ENCODE measurements at regions not wholly inside any gene's neighbourhood (a gene's known extent, or its start where the extent isn't known, plus 50 kb on each side); places are given as distances from the start of the nearest gene placed in this dataset.

DNA sequence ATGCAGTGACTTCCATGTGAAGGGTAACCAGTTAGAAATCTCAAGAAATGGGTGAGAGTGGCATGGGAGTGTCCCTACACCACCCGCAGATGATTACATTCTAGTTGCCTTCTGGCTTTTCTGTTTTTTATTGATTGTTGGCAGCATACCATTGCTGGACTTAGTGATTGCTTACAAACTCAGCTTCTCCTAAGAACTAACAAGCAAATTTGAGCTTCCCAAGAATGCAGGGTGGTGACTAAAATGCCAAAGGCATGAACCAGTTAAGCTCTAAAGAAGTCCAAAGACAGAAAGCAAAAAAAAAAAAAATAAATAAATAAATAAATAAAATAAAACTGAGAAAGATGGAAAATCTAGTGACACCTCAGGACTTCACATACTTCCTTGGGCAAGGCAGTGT, 245.5 kb upstream of the PARD3B start:
- Histone ChIP-seq H2AFZ (ENCODE audit: insufficient read depth, low read depth, low read length, poor library complexity, severe bottlenecking) (no peak overlapping the region), H3K9me3 (ENCODE audit: control extremely low read depth in 1 of 3, control insufficient read depth in 2 of 3, insufficient read depth in 1 of 3, low read length in 2 of 3) (no peaks in the 10 kb centered on the region), H3K27me3 (replicated peaks in 1 of 4; ENCODE audit: control extremely low read depth in 1 of 4, control insufficient read depth in 3 of 4, insufficient read depth in 4 of 4, low read length in 3 of 4) (no peaks in the 10 kb centered on the region), H3K4me3 (ENCODE audit: control extremely low read depth in 1 of 5, extremely low read depth in 1 of 5, insufficient read depth in 1 of 5, low read depth in 2 of 5, low read length in 4 of 5) (no peak overlapping the region), H3K4me1 (ENCODE audit: control insufficient read depth in 2 of 2, insufficient read depth in 2 of 2, low read length in 2 of 2) (no peaks in the 10 kb centered on the region), H3K4me2 (replicated peaks; ENCODE audit: low read depth, low read length, poor library complexity, severe bottlenecking) (no peak overlapping the region), H3K9ac (ENCODE audit: low read length) (no peak overlapping the region), H3K79me2 (ENCODE audit: control insufficient read depth, insufficient read depth, low read length) (no peaks in the 10 kb centered on the region), H3K27ac (ENCODE audit: low read length in 2 of 2) (no peak overlapping the region), H3K36me3 (replicated peaks in 1 of 2; ENCODE audit: control extremely low read depth in 1 of 2, control insufficient read depth in 1 of 2, extremely low read depth in 1 of 2, insufficient read depth in 2 of 2, low read length in 1 of 2) (no peaks in the 10 kb centered on the region), H4K20me1 (ENCODE audit: control insufficient read depth, insufficient read depth, low read length, poor library complexity, severe bottlenecking) (no peaks in the 10 kb centered on the region)
- Mint-ChIP-seq H3K9me3 (ENCODE audit: insufficient read depth) (no peaks in the 10 kb centered on the region), H3K27ac (no peak overlapping the region), H3K4me1 (no peaks in the 10 kb centered on the region), H3K4me3 (no peak overlapping the region), H3K27me3 (peaks cover 3% of the 10 kb centered on the region)
- CTCF ChIA-PET, result no interaction called here
- intact Hi-C loops (cut with micrococcal nuclease), result no loop called here
- TF ChIP-seq, protein P1, sequence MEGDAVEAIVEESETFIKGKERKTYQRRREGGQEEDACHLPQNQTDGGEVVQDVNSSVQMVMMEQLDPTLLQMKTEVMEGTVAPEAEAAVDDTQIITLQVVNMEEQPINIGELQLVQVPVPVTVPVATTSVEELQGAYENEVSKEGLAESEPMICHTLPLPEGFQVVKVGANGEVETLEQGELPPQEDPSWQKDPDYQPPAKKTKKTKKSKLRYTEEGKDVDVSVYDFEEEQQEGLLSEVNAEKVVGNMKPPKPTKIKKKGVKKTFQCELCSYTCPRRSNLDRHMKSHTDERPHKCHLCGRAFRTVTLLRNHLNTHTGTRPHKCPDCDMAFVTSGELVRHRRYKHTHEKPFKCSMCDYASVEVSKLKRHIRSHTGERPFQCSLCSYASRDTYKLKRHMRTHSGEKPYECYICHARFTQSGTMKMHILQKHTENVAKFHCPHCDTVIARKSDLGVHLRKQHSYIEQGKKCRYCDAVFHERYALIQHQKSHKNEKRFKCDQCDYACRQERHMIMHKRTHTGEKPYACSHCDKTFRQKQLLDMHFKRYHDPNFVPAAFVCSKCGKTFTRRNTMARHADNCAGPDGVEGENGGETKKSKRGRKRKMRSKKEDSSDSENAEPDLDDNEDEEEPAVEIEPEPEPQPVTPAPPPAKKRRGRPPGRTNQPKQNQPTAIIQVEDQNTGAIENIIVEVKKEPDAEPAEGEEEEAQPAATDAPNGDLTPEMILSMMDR (IDR thresholded peaks at IDR 0.05), result no peak
- TF ChIP-seq EZH2 (IDR thresholded peaks at IDR 0.05; ENCODE audit: borderline replicate concordance, insufficient read depth, low read depth, low read length, poor library complexity, severe bottlenecking), result no peak
- POLR2A ChIA-PET, result no interaction called here
- no peak for ATAC-seq (ENCODE audit: low read depth)
- DNase-seq, result no peak
- 88% methylated on average over 1 of the region's 1 CpG for WGBS (ENCODE audit: insufficient coverage)

DNA sequence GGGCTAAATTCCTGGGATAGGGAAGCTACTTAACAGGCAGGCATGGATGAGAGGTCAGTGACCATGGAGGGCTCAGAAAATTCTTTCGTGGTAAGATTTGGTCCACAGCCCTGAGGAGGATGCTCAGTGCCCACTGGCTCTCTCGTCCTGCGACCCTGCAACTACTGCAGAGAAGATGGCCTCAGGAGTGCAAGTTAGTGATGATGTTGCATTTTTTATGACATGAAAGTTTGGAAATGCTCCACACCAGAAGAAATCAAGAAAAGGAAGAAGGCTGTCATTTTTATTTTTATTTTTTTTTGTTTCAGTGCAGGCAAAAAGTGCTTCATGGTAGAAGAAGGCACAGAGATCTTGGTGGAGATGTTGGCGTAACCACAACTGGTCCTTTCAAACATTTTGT, 238.6 kb upstream of the PARD3B start:
- H3K27ac Mint-ChIP-seq, result no peak overlapping the region
- no peaks in the 10 kb centered on the region for H3K9me3 Mint-ChIP-seq (ENCODE audit: insufficient read depth)
- H3K27ac ChIP-seq (ENCODE audit: low read length in 2 of 2), result no peak overlapping the region

More for the DNA sequence above, 238.6 kb upstream of the PARD3B start:
- Histone ChIP-seq H3K36me3 (replicated peaks in 1 of 2; ENCODE audit: control extremely low read depth in 1 of 2, control insufficient read depth in 1 of 2, extremely low read depth in 1 of 2, insufficient read depth in 2 of 2, low read length in 1 of 2) (no peaks in the 10 kb centered on the region), H3K4me1 (ENCODE audit: control insufficient read depth in 2 of 2, insufficient read depth in 2 of 2, low read length in 2 of 2) (no peaks in the 10 kb centered on the region), H3K27me3 (replicated peaks in 1 of 4; ENCODE audit: control extremely low read depth in 1 of 4, control insufficient read depth in 3 of 4, insufficient read depth in 4 of 4, low read length in 3 of 4) (no peaks in the 10 kb centered on the region), H3K9me3 (ENCODE audit: control extremely low read depth in 1 of 3, control insufficient read depth in 2 of 3, insufficient read depth in 1 of 3, low read length in 2 of 3) (no peaks in the 10 kb centered on the region), H3K79me2 (ENCODE audit: control insufficient read depth, insufficient read depth, low read length) (no peaks in the 10 kb centered on the region), H3K4me2 (replicated peaks; ENCODE audit: low read depth, low read length, poor library complexity, severe bottlenecking) (no peak overlapping the region), H2AFZ (ENCODE audit: insufficient read depth, low read depth, low read length, poor library complexity, severe bottlenecking) (no peak overlapping the region), H3K9ac (ENCODE audit: low read length) (no peak overlapping the region), H4K20me1 (ENCODE audit: control insufficient read depth, insufficient read depth, low read length, poor library complexity, severe bottlenecking) (no peaks in the 10 kb centered on the region), H3K4me3 (ENCODE audit: control extremely low read depth in 1 of 5, extremely low read depth in 1 of 5, insufficient read depth in 1 of 5, low read depth in 2 of 5, low read length in 4 of 5) (no peak overlapping the region)
- H3K4me3 Mint-ChIP-seq, result no peak overlapping the region
- no peak for DNase-seq
- ATAC-seq (ENCODE audit: low read depth), result no peak
- POLR2A ChIA-PET, result no interaction called here
- intact Hi-C loops (cut with micrococcal nuclease), result no loop called here
- no peaks in the 10 kb centered on the region for H3K27me3 Mint-ChIP-seq
- CTCF ChIA-PET, result no interaction called here
- TF ChIP-seq, protein P1 (IDR thresholded peaks at IDR 0.05), result no peak
- TF ChIP-seq EZH2 (IDR thresholded peaks at IDR 0.05; ENCODE audit: borderline replicate concordance, insufficient read depth, low read depth, low read length, poor library complexity, severe bottlenecking), result no peak
- 91% methylated on average over 4 of the region's 4 CpGs for WGBS (ENCODE audit: insufficient coverage)
- H3K4me1 Mint-ChIP-seq, result no peaks in the 10 kb centered on the region
